KMS-11 (cell line): ENCODE measurements at regions not wholly inside any gene's neighbourhood (a gene's known extent, or its start where the extent isn't known, plus 50 kb on each side); places are given as distances from the start of the nearest gene placed in this dataset.

Experiments
- H2AFZ ChIP-seq: fragments of 200-600 bp; sonication (generic); 2 replicates; pipeline ENCODE4 v1.6.1; 2016; ENCODE audit warnings: antibody characterized with exemption, mixed run types, low read depth
- H3K27ac ChIP-seq: fragments of 200-600 bp; sonication (generic); 2 replicates; pipeline ENCODE4 v1.6.1; 2016; ENCODE audit warnings: mild to moderate bottlenecking, mixed run types
- H3K27me3 ChIP-seq: fragments of 200-600 bp; sonication (generic); 2 replicates; pipeline ENCODE4 v1.6.1; 2017; ENCODE audit warnings: mild to moderate bottlenecking, low read depth, mixed run types, moderate library complexity; ENCODE audit not compliant: insufficient read depth
- H3K36me3 ChIP-seq: fragments of 200-600 bp; sonication (generic); 2 replicates; pipeline ENCODE4 v1.6.1; 2017; ENCODE audit warnings: mild to moderate bottlenecking, mixed run types; ENCODE audit not compliant: insufficient read depth
- H3K4me1 ChIP-seq: fragments of 200-600 bp; sonication (generic); 2 replicates; pipeline ENCODE4 v1.6.1; 2016; ENCODE audit warnings: mild to moderate bottlenecking, low read depth, mixed run types; ENCODE audit not compliant: poor library complexity, severe bottlenecking
- H3K4me2 ChIP-seq: fragments of 200-600 bp; sonication (generic); 2 replicates; pipeline ENCODE4 v1.7.0; 2016; ENCODE audit warnings: mild to moderate bottlenecking, mixed run types
- H3K4me3 ChIP-seq: fragments of 200-600 bp; sonication (generic); IDR thresholded peaks from 2 replicates; pipeline ENCODE4 v1.6.1; 2017; ENCODE audit warnings: low read depth, low read length, mixed read lengths; ENCODE audit not compliant: insufficient read depth
- H3K79me2 ChIP-seq: fragments of 200-600 bp; sonication (generic); 2 replicates; pipeline ENCODE4 v1.6.1; 2016; ENCODE audit warnings: low read depth, mixed run types; ENCODE audit not compliant: insufficient read depth
- H3K9ac ChIP-seq: fragments of 200-600 bp; sonication (generic); 2 replicates; pipeline ENCODE4 v1.6.1; 2016; ENCODE audit warnings: mild to moderate bottlenecking, mixed run types
- H4K20me1 ChIP-seq: fragments of 200-600 bp; sonication (generic); 2 replicates; pipeline ENCODE4 v1.6.1; 2016; ENCODE audit warnings: mild to moderate bottlenecking, mixed run types; ENCODE audit not compliant: insufficient read depth
- TF ChIP-seq, protein P1 (sequence below): fragments of 200-600 bp; sonication (generic); conservative IDR thresholded peaks from 2 replicates; pipeline ENCODE4 v1.6.1; 2017; ENCODE audit warnings: low read depth, mild to moderate bottlenecking, antibody characterized with exemption, low read length, moderate library complexity, mixed read lengths

- H2AFZ ChIP-seq = no peak overlapping the region
- TF ChIP-seq, protein P1, sequence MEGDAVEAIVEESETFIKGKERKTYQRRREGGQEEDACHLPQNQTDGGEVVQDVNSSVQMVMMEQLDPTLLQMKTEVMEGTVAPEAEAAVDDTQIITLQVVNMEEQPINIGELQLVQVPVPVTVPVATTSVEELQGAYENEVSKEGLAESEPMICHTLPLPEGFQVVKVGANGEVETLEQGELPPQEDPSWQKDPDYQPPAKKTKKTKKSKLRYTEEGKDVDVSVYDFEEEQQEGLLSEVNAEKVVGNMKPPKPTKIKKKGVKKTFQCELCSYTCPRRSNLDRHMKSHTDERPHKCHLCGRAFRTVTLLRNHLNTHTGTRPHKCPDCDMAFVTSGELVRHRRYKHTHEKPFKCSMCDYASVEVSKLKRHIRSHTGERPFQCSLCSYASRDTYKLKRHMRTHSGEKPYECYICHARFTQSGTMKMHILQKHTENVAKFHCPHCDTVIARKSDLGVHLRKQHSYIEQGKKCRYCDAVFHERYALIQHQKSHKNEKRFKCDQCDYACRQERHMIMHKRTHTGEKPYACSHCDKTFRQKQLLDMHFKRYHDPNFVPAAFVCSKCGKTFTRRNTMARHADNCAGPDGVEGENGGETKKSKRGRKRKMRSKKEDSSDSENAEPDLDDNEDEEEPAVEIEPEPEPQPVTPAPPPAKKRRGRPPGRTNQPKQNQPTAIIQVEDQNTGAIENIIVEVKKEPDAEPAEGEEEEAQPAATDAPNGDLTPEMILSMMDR = no peak
- no peak overlapping the region for H3K9ac ChIP-seq
- H3K27me3 ChIP-seq = no peaks in the 10 kb centered on the region
- no peak overlapping the region for H3K4me2 ChIP-seq
- no peaks in the 10 kb centered on the region for H4K20me1 ChIP-seq
- no peaks in the 10 kb centered on the region for H3K36me3 ChIP-seq
- H3K4me3 ChIP-seq = no peak overlapping the region
- peaks cover 17% of the 10 kb centered on the region for H3K4me1 ChIP-seq
- no peaks in the 10 kb centered on the region for H3K79me2 ChIP-seq
- H3K27ac ChIP-seq = no peak overlapping the region
These were observed 56.0 kb upstream of the LHX1 start for GRCh38 chr17:36881323-36881722.

DNA sequence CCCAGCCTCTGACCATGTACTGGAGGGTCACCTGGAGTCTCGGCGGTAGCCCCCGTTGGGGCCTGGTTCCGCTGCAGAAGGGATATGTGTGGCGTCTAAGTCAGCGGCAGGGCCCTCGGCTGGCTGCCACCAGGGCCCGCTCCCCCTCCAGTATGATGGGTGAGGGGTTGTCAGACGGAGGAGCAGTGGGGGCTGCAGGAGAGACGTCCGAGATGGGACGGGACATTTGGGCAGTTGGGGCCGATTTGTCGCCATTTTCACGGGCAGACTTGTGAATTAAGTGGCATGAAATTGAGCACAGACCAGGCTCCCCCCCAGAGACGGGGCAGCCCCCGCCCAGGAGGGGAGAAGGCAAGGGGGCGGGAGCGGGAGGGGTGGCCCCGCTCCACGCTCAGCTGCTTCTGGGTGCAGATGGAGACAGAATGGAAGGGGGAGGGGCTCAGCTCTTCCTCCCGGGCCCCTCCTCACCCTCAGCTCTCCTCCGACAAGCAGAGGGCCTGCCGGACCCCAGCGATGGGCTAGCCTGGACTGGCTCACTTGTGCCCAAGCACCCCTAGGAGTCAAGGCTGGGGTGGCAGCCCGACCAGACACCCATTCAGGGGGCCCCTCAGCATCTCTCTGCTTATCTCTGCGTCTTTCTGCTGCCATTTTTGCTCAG lies 52.7 kb upstream of the LHX1 start:
- no peaks in the 10 kb centered on the region for H3K36me3 ChIP-seq
- no peaks in the 10 kb centered on the region for H4K20me1 ChIP-seq
- no peak overlapping the region for H3K9ac ChIP-seq
- H3K4me1 ChIP-seq = peaks cover 47% of the 10 kb centered on the region
- H3K4me2 ChIP-seq = peak overlapping the region; percentile 87; the same call in 1 of the 2 replicates
- TF ChIP-seq, protein P1 = no peak
- no peaks in the 10 kb centered on the region for H3K79me2 ChIP-seq
- H3K4me3 ChIP-seq = no peak overlapping the region
- H3K27ac ChIP-seq = no peak overlapping the region
- H2AFZ ChIP-seq = peak overlapping the region; percentile 41; the same call in 1 of the 2 replicates
- H3K27me3 ChIP-seq = no peaks in the 10 kb centered on the region

- no peak overlapping the region for H3K4me3 ChIP-seq
- H3K27me3 ChIP-seq = no peaks in the 10 kb centered on the region
- peak overlapping the region; percentile 87 for H3K4me2 ChIP-seq
- TF ChIP-seq, protein P1 = no peak
- peak overlapping the region; percentile 57; the same call in 1 of the 2 replicates for H3K9ac ChIP-seq
- peak overlapping the region; percentile 87 for H3K27ac ChIP-seq
- H3K4me1 ChIP-seq = peaks cover 53% of the 10 kb centered on the region
- peak overlapping the region; percentile 41; the same call in 1 of the 2 replicates for H2AFZ ChIP-seq
- H3K79me2 ChIP-seq = no peaks in the 10 kb centered on the region
- no peaks in the 10 kb centered on the region for H3K36me3 ChIP-seq
- H4K20me1 ChIP-seq = no peaks in the 10 kb centered on the region
These were observed 52.0 kb upstream of the LHX1 start for GRCh38 chr17:36885153-36885735.

DNA sequence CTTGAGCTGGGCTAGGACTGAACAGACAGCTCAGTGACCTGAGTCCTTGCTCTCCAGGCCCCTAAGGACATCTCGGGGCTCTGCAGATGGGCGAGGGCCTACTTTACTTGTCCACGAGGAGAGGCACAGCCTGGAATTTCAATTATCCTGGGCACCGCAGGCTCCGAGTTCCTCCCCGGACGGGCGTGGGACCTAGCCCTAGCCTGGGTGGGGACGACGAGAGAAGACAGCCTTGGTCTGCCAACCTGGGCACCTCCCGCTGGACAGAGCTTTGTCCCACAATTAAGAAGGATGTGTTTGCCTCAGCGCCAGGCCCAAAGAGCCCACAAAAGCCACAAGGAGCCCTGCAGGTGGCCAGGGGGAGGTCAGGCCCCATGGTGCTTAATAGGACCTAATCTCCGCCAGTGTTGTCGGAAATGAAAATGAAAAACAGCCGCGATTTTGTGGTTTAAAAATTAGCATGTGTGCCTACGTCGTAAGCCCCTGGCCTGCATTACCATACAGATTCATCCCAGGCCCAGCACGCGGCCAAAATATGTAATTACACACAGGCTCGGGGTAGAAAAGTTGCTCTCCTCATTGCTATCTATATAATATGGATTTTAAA lies 51.4 kb upstream of the LHX1 start:
- peak overlapping the region; percentile 87 for H3K27ac ChIP-seq
- no peak overlapping the region for H3K4me3 ChIP-seq
- H4K20me1 ChIP-seq = no peaks in the 10 kb centered on the region
- peak overlapping the region; percentile 87 for H3K4me2 ChIP-seq
- H3K36me3 ChIP-seq = no peaks in the 10 kb centered on the region
- peak overlapping the region; percentile 41; the same call in 1 of the 2 replicates for H2AFZ ChIP-seq
- peak overlapping the region; percentile 57; the same call in 1 of the 2 replicates for H3K9ac ChIP-seq
- H3K27me3 ChIP-seq = no peaks in the 10 kb centered on the region
- no peaks in the 10 kb centered on the region for H3K79me2 ChIP-seq
- H3K4me1 ChIP-seq = peaks cover 58% of the 10 kb centered on the region
- TF ChIP-seq, protein P1 = peak; percentile 29
